ENCODE measurements at regions not wholly inside any gene's neighbourhood (a gene's known extent, or its start where the extent isn't known, plus 50 kb on each side); places are given as distances from the start of the nearest gene placed in this dataset.

DNA sequence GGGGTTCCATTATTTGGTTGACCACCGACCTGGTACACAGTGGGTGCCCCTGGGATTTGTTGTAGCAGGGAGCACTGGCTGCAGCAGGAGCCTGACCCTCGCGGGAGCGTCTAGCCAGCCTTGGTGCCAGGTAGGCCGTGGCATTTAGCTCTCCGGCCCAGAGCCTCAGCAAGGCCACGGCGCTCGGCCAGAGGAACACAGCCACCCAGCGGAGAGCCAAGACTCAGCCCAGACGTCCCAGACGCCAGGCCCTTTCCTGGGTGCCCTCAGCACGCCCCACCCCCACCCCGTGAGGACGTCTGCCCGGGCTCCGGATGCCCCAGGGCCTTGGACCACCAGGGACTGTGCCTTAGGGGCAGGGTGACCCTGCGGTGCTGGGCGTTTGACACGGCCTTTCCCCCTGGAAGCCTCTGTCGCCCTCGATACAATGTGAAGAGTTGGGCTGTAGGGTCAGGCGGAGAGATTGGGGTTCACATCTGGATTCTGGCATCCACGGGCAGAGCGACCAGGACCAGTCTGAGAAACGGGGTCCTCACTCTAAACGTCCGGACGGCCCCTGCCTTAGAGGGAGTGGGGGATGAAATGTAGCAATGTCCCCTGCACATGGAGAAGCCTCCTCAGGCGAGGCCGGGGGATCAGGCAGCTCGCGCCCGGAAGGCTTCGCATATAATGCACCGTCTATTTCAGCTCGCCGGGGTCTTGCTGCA is 99.2 kb upstream of the FGF3 start:
- DNase-seq (ENCODE audit: low spot score): no peak

DNA sequence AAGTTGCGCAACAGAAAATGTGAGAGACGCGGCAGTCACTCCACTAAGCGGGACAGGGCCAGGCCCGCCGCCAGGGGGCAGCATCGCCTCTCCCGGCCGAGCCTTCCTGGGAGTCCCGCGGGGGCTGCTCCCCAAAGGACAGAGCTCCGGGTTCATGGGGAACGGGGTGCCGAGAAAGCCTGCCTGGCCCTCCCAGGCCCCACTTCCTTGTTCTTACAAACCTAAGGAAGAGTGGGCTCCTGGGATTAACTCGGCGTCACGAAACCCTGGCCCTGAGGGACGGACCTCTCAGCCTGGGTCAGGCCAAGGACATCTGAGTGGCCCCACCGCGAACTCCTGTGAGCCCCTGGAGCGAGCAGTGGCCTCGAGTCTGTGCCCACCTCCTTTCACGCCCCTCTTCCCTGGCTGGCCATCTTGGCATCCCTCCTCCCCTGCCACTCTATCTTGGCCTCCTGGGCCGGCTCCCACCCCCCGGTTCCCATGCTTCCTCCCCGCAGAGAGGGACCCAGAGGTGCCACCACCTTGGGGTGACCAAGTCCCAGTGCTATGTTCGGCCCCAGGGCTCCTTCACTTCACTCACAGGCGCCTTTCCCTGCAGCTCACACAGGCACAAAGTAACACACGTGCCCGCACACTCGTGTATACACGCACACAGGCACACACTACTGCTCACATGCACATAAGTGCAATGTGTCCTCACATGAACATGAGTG is 99.9 kb upstream of the FGF3 start:
- DNase-seq (ENCODE audit: low spot score): no peak

DNA sequence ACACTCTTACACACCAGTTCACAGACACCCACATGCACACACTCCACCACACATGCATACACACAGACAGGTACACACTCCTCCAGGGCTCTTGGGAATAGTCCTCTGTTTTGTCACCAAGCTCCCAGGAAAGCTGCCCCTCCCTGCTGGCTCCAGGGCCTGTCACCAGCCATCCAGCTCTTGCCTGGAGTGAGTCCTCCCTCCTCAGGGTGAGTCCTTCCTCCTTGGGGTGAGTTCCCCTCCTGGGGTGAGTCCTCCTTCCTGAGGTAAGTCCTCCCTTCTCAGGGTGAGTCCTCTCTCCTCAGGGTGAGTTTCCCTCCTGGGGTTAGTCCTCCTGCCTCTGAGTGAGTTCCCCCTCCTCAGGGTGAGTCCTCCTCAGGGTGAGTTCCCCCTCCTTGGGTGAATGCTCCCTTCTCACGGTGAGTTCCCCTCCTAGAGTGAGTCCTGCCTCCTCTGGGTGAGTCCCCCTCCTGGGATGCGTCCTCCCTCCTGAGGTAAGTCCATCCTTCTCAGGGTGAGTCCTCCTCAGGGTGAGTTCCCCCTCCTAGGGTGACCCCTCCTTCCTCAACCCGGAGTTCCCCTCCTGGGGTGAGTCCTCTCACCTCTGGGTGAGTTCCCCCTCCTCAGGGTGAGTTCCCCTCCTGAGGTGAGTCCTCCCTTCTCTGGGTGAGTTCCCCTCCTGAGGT is 100.6 kb upstream of the FGF3 start:
- no peak for DNase-seq (ENCODE audit: low spot score)

DNA sequence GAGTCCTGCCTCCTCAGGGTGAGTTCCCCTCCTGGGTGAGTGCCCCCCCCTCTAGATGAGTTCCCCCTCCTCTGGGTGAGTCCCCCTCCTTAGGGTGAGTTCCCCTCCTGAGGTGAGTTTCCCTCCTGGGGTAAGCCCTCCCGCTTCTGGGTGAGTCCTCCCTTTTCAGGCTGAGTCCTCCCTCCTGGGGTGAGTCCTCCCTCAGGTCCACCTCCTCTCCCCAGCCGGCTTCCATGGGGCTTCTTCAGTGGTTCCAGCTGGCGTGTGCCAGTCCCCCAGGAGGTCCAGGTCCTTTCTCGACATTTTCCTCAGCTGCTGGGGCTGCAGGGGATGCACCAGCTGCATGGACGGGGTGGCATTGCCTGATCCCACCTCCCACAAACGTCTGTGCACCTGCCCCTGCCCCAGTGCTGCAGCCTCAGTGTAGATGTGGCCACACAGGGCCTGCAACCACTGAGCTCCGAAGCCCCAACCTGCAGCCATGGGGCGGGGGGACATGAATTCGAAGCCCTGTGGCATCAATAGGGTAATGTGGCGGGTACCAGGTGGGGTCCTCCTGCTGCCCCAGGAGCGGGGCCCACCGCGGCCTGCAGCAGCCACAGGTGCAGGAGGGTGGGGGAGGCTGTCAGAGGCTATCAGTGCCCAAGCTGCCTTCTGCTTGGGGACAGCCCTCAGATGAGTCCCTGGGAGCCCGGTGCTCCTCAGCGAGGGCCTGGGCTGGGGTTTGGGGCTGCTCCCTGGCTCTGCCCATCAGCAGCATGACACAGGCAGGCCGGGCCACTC is 101.3 kb upstream of the FGF3 start:
- no peak for DNase-seq (ENCODE audit: low spot score)

DNA sequence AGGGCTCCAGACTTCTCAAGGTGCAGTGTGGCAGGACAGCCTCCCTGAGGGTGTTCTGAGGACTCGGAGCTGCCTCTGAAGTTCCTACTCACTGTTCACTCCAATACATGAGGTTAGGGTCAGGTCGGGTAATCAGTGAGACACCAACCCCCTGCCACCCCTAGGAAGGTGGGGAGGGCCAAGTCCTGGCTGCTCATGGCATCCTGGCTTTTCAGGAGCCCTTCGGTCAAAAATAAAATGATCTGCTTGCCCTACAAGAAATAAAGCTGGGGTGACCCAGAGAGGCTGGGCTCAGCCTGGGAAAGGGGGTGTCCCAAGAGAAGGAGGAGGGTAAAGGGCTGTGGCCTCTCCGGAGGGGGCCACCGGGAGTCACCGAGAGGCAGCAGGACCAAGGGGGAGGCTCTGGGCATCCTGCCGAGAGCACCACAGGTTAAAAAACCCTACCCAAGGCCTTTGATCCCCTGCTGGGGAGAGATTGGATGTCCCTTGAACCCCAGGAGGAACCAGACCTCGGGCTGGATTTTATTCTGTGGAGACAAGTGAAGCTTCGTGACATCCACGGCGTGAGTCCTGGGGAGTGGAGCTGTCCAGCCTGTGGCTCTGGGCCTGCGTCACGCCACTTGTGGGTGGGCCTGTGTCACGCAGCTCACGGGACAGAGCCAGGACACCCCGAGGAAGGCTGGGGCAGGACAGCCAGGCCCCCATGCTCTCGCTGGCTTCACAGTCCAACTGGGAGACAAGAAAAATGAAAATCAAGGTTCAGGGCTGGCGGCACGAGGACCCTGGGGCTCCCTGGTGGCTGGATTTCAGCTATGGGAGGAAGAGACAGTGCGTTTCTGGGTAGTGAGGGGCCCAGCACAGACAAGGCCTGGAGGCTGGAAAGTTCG is 102.2 kb upstream of the FGF3 start:
- no peak for DNase-seq (ENCODE audit: low spot score)

DNA sequence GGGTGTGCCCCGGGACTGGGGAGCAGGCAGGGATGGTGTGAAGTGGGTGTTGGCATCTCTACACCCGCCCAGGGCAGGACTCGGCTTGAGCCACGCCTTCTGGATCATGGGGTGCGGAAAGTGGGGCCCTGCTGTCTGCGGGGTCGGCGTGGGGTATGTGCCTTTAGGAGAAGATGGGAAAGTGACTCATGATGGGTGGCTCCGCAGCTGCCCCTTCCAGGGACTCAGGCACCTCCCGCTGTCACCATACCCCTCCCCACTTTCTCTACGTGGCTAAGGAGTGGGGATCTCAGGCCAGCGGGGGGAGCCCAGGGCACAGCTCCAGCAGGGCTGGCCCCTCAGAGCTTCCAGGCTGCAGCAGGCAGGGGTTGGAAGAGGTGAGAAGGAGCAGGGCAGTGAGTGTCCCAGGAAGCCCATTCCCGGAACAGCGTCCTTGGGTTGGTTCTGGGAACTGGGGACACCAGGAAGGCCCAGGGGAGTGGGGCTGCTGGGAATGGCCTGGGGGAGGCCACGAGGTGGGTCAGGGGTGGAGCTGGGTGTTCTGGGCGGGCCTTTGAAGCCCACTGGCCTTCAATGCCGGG is 102.9 kb upstream of the FGF3 start:
- DNase-seq (ENCODE audit: low spot score): no peak

DNA sequence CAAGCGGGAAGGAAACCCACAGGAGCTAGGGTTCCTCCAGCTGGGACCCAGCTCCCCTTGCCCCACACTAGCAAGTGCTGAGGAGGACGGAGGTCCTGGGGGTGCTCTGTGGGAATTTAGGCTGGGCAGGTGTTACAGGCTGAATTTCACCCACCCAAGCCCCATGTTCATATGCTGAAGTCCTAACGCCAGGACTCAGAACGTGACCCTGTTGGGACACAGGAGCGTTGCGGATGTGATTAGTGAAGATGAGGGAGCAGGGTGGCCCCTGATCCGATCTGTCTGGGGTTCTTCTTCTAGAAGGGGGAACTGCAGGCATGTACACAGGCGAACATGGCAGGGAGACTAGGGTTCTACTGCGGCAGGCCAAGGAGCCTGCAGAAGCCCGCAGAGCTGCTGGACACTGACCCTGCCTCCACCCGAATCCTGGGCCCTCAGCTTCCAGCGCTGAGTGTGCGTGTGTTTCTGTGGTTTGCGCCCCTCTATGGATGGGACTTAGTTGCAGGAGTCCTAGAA is 103.4 kb upstream of the FGF3 start:
- no peak for DNase-seq (ENCODE audit: low spot score)

DNA sequence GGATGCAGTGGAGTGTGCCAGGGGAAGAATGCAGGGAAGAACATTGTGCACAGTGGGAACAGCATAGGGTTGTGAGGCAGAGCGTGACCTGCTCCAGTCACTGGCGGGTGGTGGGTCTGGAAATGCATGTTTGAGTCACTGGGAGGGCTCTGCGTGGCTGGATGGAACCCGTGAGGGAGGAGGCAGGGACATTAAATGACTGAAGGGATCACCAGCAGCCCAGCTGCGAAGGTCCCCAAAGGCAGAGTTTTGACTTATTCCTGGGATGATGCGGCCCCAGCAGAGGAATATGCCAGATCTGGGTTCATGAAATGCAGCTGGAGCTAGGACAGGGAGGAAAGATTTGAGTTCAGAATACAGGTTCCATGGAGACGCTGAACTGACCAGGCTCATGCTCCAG is 104.0 kb upstream of the FGF3 start:
- DNase-seq (ENCODE audit: low spot score): no peak

DNA sequence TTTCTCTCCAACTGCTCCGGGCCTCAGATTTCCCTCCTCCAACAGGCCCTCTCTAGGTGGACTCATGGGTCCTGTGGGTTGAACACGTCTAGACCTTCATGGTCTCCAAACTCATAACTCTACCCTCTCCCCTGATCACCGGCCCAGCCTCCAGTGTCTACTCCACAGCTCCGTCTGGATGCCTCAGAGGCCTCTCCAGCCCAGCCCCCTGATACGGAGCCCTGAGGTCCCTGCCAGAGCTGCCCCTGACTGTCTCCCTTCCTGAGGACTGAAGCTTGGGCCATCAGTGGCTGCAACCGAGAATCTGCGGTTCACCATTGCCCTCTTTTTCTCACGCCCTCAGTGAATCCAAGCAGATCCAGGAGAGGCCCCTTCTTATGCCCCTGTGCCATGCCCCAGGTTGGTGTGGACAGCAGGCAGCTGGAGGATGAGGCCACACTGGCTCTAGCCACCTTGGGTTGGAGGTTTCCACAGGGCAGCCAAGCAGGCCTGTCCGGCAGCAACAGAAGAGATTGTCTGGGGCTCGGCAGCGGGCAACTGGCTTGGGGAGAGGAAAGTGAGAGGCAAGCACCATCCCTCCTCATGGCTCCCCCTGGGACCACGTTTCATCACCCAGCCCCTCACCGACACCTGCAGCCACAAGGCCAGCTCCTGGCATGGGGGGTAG is 104.6 kb upstream of the FGF3 start:
- no peak for DNase-seq (ENCODE audit: low spot score)

DNA sequence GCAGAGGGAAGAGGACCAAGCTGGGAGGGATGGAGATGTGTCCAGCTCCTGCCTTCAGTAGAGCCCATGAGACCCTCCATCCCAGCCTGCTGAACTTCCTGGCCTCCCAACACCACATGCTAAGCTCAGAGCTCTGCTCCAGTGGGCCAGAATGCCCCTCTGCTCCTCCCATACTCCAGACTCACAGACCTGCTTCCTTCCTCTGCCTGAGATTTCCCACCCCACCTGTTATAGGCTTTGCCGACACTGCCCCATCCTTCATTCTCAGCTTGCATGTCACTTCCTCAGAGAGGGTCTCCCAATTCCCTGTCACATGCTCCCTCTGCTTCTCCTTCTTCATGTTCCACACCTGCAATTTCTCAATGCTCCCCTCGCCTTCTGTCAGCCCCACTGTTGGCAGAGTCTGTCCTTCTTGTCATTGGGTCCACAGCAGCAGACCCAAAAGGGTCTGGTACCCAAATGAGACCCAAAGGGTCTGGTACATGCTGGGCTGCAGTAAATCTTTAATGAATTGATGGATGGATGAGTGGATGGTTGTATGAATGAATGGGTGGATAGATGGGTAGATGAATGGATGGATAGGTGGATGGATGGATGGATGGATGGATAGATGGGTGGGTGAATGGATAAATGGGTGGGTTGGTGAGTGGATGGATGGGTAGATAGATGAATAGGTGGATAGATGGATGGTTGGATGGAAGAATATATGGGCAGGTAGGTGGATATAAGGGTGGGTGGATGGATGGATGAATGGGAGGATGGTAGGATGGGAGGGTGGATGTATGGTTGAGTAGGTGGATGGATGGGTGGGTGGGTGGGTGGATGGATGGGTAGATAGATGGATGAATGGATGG is 105.3 kb upstream of the FGF3 start:
- no peak for DNase-seq (ENCODE audit: low spot score)

DNA sequence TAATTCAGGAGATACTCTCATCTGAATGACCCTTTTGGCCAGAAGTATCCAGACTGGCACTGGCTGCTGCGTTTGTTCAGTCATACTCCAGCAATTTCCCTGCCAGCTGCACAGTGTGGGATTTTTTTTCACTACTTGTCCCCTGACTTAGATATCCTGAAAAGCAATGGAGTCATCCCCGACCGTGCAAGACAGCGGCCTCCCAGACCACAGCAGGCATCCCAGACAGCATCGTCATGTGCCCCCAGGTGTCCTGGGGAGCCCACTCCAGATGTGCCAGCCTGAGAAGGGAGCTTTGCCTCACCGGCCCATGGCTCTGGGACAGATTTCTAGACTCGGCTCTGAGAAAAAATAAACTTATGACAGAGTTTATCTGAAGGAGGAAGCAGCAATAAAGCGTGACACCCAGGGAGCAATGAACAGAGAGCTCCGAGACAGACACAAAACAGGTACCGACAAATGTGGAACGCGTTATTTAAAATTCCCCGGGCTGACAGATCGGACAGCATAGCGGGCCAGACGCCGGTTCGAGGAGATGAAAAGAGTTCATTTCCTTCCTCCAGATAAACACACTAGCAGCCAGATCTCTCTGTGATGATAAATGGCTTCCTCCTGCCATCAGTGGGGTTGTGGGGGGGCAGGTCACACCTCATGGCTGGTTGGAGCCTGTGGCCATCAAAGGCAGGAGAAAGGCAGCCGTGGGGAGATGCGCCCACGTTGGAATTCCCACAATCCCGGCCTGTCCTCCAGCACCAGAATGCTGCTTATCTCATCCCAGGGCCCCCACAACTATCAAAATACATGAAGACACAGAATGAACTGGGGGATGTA is 106.4 kb upstream of the FGF3 start:
- no peak for DNase-seq (ENCODE audit: low spot score)

DNA sequence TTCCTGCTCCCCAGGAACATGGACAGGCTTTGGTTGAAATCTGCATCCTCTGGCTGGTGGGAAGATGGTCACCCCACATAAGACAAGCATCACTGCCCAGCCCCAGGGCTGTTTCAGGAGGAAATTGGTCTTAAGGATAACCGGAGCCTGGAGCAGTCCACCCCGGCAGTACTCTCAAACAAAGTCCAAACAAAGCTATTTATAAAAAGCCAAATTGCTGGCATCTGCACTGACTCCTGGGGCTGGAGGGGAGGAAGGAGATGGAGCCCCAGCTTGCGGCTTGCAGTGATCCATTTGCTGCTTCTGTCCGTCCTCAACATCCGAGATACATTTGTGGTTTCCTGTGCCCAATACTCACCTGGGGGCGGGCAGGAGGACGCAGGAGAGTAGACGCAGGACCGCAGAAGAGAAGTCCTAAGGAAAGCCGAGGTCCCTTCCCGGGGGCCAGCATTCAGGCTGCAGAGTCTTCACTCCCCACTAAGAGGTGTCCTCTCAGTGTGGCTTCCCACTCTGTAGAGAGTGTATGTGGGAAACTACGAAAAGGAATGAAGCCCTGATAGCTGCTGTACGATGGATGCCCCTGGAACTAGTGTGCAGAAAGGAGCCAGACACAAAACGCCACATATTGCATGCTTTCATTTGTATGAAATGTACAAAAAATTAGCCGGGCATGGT is 107.3 kb upstream of the FGF3 start:
- no peak for DNase-seq (ENCODE audit: low spot score)

DNA sequence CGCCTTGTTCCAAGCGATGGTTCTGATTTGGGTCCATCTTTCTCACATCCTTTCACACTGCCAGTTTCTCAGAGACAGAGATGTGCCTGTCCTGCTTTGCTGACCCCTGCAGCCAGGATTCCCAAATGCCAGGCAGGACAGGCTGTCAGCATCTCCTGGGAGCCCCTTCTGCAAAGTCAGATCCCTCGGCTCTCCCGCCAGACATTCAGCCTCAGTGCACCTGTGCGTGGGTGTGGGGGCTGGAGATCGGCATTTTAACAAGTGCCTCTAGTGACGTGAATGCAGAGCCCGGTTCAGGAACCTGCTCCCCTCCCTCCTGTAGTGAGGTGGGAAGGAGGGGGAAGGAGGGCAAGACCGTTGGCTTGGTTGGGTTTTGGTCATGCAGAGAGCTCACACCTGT is 108.9 kb upstream of the FGF3 start:
- DNase-seq (ENCODE audit: low spot score): no peak

DNA sequence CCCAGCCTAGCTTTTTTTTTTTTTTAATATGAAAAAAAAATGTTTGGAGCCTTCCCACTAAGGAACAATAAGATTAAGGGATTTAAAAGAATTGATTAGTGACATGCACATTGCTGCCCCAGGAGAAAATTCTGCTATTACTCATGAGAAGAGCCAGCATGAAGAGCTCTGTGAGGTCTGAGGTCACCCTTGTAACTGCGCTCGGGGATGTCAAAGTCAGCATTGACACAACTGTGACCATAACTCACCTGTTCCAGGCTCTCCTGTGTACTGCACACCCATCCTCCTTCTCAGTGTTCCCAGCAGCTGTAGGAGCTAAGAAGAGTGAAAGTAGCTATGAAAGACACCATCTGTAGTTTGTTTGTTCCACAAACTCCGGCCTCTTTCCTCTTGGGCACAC is 109.8 kb upstream of the FGF3 start:
- DNase-seq (ENCODE audit: low spot score): no peak

DNA sequence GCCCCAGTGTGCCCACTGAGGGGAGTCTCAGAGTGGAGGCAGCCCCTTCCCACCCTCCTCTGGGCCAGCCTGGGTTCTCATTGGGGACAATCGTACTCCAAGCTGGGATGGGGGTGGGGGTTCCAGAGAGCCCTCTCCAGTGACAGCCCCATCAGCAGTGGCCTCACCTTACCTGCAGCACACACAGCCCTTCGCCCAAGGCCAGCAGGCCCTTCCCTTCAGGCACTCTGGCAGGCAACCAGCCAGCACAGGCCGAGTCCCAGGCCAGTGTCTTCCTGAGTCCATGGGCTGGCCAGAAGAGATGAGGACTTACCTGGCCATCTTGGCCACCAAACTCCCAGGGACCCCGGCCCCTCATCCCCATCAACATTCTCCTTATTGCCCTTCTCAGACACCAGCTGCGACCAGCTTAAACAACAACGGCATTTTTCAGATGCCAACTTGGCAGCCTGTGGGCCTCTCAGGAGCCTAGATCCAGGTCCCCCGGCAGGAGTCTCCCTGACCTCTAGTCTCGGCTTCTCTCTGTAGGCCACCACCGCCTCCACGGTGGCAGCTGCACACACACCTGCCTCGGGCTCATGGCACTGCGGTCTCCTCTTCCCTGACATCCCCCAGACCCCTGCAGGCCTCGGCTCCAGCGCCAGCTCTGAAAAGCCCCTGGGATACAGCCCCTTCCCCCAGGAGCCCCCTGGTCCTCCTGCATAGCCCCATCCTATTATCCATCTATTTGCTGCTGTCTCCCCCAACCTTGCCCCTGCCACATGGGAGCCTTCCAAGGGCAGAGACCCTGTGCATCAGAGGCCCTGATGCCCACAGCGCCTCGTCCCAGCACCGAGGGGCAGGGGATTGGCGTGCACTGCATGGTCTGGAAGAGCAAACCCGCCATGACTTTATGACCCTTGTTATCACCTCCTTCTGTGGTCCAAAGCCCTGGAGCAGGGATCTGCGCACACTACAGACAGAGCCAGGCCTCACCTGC is 111.2 kb upstream of the FGF3 start:
- DNase-seq (ENCODE audit: low spot score): no peak

DNA sequence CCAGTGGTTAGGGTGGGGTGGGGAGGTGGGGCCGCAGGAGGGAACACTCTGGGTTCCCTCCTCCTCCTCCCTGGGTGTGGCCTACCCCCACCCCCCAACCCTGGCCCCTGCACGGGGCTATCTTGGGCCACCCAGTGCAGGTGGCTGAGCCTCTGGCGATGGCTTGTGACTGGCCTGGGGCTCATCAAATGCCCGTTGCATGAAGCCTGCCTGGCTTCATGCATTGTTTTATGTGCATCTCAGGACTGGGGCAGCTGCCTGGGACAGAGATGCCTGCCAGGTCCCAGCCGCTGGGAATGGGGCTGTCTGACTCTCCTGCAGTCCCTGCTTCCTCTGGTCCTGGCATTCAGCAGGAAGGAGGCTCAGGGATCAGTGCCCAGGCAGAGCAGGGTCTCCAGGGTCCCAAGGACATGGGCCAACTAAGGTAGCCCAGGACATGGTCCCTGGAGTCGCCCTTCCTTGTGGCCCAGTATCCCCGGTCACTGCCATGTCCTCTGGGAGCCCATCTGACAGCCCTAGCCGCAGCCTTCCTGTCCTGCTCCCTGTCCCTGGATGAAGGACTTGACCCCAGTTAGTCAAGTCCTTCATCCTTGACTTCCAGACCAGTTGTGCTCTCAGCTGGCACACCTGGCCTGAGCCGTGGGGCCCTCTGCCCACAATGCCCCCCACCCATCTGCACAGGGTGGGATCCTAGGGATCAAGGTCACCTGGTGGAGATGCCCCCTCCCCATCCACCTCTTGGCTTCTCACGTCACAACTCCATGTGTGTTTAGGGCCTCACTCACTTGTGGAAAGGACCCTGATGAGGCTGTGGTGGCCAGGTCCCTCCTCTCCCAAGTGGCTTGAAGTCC is 112.1 kb upstream of the FGF3 start:
- no peak for DNase-seq (ENCODE audit: low spot score)

Measured in putamen (tissue), 1 donor.